WTC11 (cell line): ENCODE measurements at regions not wholly inside any gene's neighbourhood (a gene's known extent, or its start where the extent isn't known, plus 50 kb on each side); places are given as distances from the start of the nearest gene placed in this dataset.

Experiments
- ATAC-seq: fragments of 200-7000 bp; cut with Tn5 transposase; 2 replicates; pipeline ENCODE4 v1.10.0; 2021; ENCODE audit warnings: mild to moderate bottlenecking, moderate library complexity
- CTCF ChIA-PET: fragments of 300-600 bp; sonication (Branson Sonifier 250); formaldehyde crosslinking; loops from one replicate; lab custom pipeline; 2021; ENCODE audit warnings: antibody characterized with exemption; lab: Charles Lee
- POLR2A ChIA-PET: fragments of 350-600 bp; sonication (Branson Sonifier 250); formaldehyde crosslinking; loops from one replicate; lab custom pipeline; 2021; ENCODE audit warnings: antibody characterized with exemption; lab: Charles Lee
- DNase-seq: peaks from one replicate; pipeline ENCODE4 v3.0.0; 2021; ENCODE audit warnings: low spot score
- H3K27ac Mint-ChIP-seq: 2 replicates; pipeline ENCODE4 v1.8.0; 2021; ENCODE audit warnings: mixed read lengths
- H3K27me3 Mint-ChIP-seq: 2 replicates; pipeline ENCODE4 v1.8.0; 2021; ENCODE audit warnings: low read depth, mild to moderate bottlenecking, moderate library complexity, mixed read lengths
- H3K36me3 Mint-ChIP-seq: 2 replicates; pipeline ENCODE4 v1.8.0; 2021; ENCODE audit warnings: mixed read lengths
- H3K4me1 Mint-ChIP-seq: 2 replicates; pipeline ENCODE4 v1.8.0; 2022; ENCODE audit warnings: mixed read lengths
- H3K4me3 Mint-ChIP-seq: 2 replicates; pipeline ENCODE4 v1.8.0; 2021; ENCODE audit warnings: mild to moderate bottlenecking, moderate library complexity, mixed read lengths
- H3K9me3 Mint-ChIP-seq: 2 replicates; pipeline ENCODE4 v1.8.0; 2021; ENCODE audit warnings: mixed read lengths
- AFF4 ChIP-seq: sonication (generic); formaldehyde crosslinking; IDR thresholded peaks from 2 replicates; pipeline ENCODE4 v1.8.1; 2023; ENCODE audit warnings: mild to moderate bottlenecking, missing genetic modification reagents, borderline replicate concordance
- E2F1 ChIP-seq: sonication (generic); formaldehyde crosslinking; IDR thresholded peaks from 2 replicates; pipeline ENCODE4 v1.8.0; 2022; ENCODE audit warnings: mild to moderate bottlenecking, missing genetic modification reagents
- ETV6 ChIP-seq: sonication (generic); formaldehyde crosslinking; IDR thresholded peaks from 2 replicates; pipeline ENCODE4 v1.8.1; 2022; ENCODE audit warnings: mild to moderate bottlenecking, missing genetic modification reagents
- FOXP4 ChIP-seq: sonication (generic); formaldehyde crosslinking; IDR thresholded peaks from 2 replicates; pipeline ENCODE4 v1.8.0; 2022; ENCODE audit warnings: mild to moderate bottlenecking, missing genetic modification reagents
- GTF2I ChIP-seq: fragments of 250-450 bp; sonication (Bioruptor Pico); conservative IDR thresholded peaks from 2 replicates; pipeline ENCODE4 v1.4.0; 2021; ENCODE audit warnings: mild to moderate bottlenecking
- IRF2 ChIP-seq: sonication (generic); formaldehyde crosslinking; IDR thresholded peaks from 2 replicates; pipeline ENCODE4 v1.8.0; 2022; ENCODE audit warnings: low read depth, missing genetic modification reagents, borderline replicate concordance
- JUN ChIP-seq: sonication (generic); formaldehyde crosslinking; IDR thresholded peaks from 2 replicates; pipeline ENCODE4 v1.8.0; 2023; ENCODE audit warnings: mild to moderate bottlenecking, missing genetic modification reagents
- KAT7 ChIP-seq: sonication (generic); formaldehyde crosslinking; IDR thresholded peaks from 2 replicates; pipeline ENCODE4 v1.8.1; 2023; ENCODE audit warnings: missing genetic modification reagents, mild to moderate bottlenecking, borderline replicate concordance
- MYBL2 ChIP-seq: sonication (generic); formaldehyde crosslinking; IDR thresholded peaks from 2 replicates; pipeline ENCODE4 v1.8.1; 2023; ENCODE audit warnings: mild to moderate bottlenecking, moderate library complexity, missing genetic modification reagents
- NR1H2 ChIP-seq: sonication (generic); formaldehyde crosslinking; IDR thresholded peaks from 2 replicates; pipeline ENCODE4 v1.9.0; 2021; ENCODE audit warnings: mild to moderate bottlenecking, moderate library complexity, missing genetic modification reagents
- NR2C2 ChIP-seq: sonication (generic); formaldehyde crosslinking; IDR thresholded peaks from 2 replicates; pipeline ENCODE4 v1.8.0; 2022; ENCODE audit warnings: mild to moderate bottlenecking, missing genetic modification reagents
- RORB ChIP-seq: fragments of 250-450 bp; sonication (Bioruptor Pico); IDR thresholded peaks from 2 replicates; pipeline ENCODE4 v1.9.0; 2021; ENCODE audit warnings: mild to moderate bottlenecking
- SMAD3 ChIP-seq: sonication (generic); formaldehyde crosslinking; IDR thresholded peaks from 2 replicates; pipeline ENCODE4 v1.8.0; 2022; ENCODE audit warnings: missing genetic modification reagents, mild to moderate bottlenecking, borderline replicate concordance
- SMAD4 ChIP-seq: sonication (generic); formaldehyde crosslinking; IDR thresholded peaks from 2 replicates; pipeline ENCODE4 v1.8.0; 2022; ENCODE audit warnings: mild to moderate bottlenecking, missing genetic modification reagents
- USF1 ChIP-seq: sonication (generic); formaldehyde crosslinking; IDR thresholded peaks from 2 replicates; pipeline ENCODE4 v1.8.0; 2022; ENCODE audit warnings: mild to moderate bottlenecking, missing genetic modification reagents
- USF2 ChIP-seq: sonication (generic); formaldehyde crosslinking; IDR thresholded peaks from 2 replicates; pipeline ENCODE4 v1.8.1; 2023; ENCODE audit warnings: mild to moderate bottlenecking, missing genetic modification reagents, moderate library complexity
- ZNF121 ChIP-seq: sonication (generic); formaldehyde crosslinking; IDR thresholded peaks from 2 replicates; pipeline ENCODE4 v1.8.0; 2023; ENCODE audit warnings: missing genetic modification reagents
- ZNF219 ChIP-seq: sonication (generic); formaldehyde crosslinking; IDR thresholded peaks from 2 replicates; pipeline ENCODE4 v1.8.0; 2023; ENCODE audit warnings: missing genetic modification reagents, mild to moderate bottlenecking, borderline replicate concordance
- ZNF263 ChIP-seq: sonication (generic); formaldehyde crosslinking; IDR thresholded peaks from 2 replicates; pipeline ENCODE4 v1.8.1; 2022; ENCODE audit warnings: low read depth, mild to moderate bottlenecking, moderate library complexity, missing genetic modification reagents
- ZNF416 ChIP-seq: fragments of 250-450 bp; sonication (Bioruptor Pico); IDR thresholded peaks from 2 replicates; pipeline ENCODE4 v1.9.0; 2021; ENCODE audit warnings: mild to moderate bottlenecking, inconsistent platforms

GRCh38 chr18:28706397-28706796 lies 529.5 kb upstream of the CDH2 start:
- ChIA-PET CTCF (no interaction called here), POLR2A (no interaction called here)
- no peaks in the 10 kb centered on the region for H3K27me3 Mint-ChIP-seq
- no peaks in the 10 kb centered on the region for H3K9me3 Mint-ChIP-seq
- ATAC-seq (no peak), DNase-seq (no peak)
- H3K4me1 Mint-ChIP-seq = peaks cover 55% of the 10 kb centered on the region
- no peak overlapping the region for H3K4me3 Mint-ChIP-seq
- H3K36me3 Mint-ChIP-seq = no peaks in the 10 kb centered on the region
- TF ChIP-seq USF1 (CRISPR knock-in tag) (no peak), ZNF416 (CRISPR knock-in tag) (no peak), SMAD3 (CRISPR knock-in tag) (no peak), NR1H2 (CRISPR knock-in tag) (no peak), ETV6 (CRISPR knock-in tag) (no peak), ZNF263 (CRISPR knock-in tag) (no peak), RORB (CRISPR knock-in tag) (no peak), MYBL2 (no peak), ZNF219 (CRISPR knock-in tag) (no peak), ZNF121 (CRISPR knock-in tag) (no peak), SMAD4 (CRISPR knock-in tag) (no peak), FOXP4 (no peak), NR2C2 (CRISPR knock-in tag) (no peak), GTF2I (no peak), AFF4 (CRISPR knock-in tag) (no peak), E2F1 (CRISPR knock-in tag) (no peak)
- H3K27ac Mint-ChIP-seq = no peak overlapping the region

- no peak overlapping the region for H3K4me3 Mint-ChIP-seq
- no peak for ATAC-seq
- H3K9me3 Mint-ChIP-seq = peaks cover 4% of the 10 kb centered on the region; the same call in 1 of the 2 replicates
- no peak for DNase-seq
- CTCF ChIA-PET = no interaction called here
- no peaks in the 10 kb centered on the region; the same call in 1 of the 2 replicates for H3K36me3 Mint-ChIP-seq
- no peak overlapping the region; the same call in 1 of the 2 replicates for H3K27ac Mint-ChIP-seq
- no peaks in the 10 kb centered on the region for H3K27me3 Mint-ChIP-seq
- H3K4me1 Mint-ChIP-seq = peaks cover 46% of the 10 kb centered on the region
- POLR2A ChIA-PET = no interaction called here
- TF ChIP-seq KAT7 (no peak), IRF2 (CRISPR knock-in tag) (no peak), NR1H2 (CRISPR knock-in tag) (no peak), JUN (CRISPR knock-in tag) (no peak), AFF4 (CRISPR knock-in tag) (no peak), USF2 (CRISPR knock-in tag) (no peak)
Measured at GRCh38 chr18:28705482-28705881, 528.6 kb upstream of the CDH2 start.
